Activated CD8-positive, alpha-beta memory T cell treated with anti-CD3 and anti-CD28 coated beads for 48 hours (primary cell): ENCODE measurements at regions not wholly inside any gene's neighbourhood (a gene's known extent, or its start where the extent isn't known, plus 50 kb on each side); places are given as distances from the start of the nearest gene placed in this dataset.
"Not testable (repeated sequence)": the region's sequence is repeated elsewhere in the genome, so short reads cannot be mapped to it uniquely, and the experiment has no call there.

Source experiments
- DNase-seq, 3 experiments: peaks; one replicate each; pipeline ENCODE4 v3.0.0-alpha.2; 2020; ENCODE audit warnings: low read depth in 2 of 3, low spot score in 2 of 3

- DNase-seq, result not testable (repeated sequence)
These were observed 73.2 kb upstream of the TIAM1 start for GRCh38 chr21:31417214-31417613.

GRCh38 chr21:31416465-31416864 is 72.4 kb upstream of the TIAM1 start:
- DNase-seq, result no peak

GRCh38 chr21:31414263-31415000 is 70.4 kb upstream of the TIAM1 start:
- no peak for DNase-seq

GRCh38 chr21:31413698-31414097 is 69.6 kb upstream of the TIAM1 start:
- DNase-seq, result no peak

- no peak for DNase-seq
These were observed 66.6 kb upstream of the TIAM1 start for GRCh38 chr21:31410499-31411131.

- no peak for DNase-seq
These were observed 65.9 kb upstream of the TIAM1 start for GRCh38 chr21:31409831-31410487.

- no peak for DNase-seq
These were observed 64.4 kb upstream of the TIAM1 start for GRCh38 chr21:31408301-31409088.

- no peak for DNase-seq
These were observed 62.4 kb upstream of the TIAM1 start for GRCh38 chr21:31406510-31406909.

- no peak for DNase-seq
These were observed 61.5 kb upstream of the TIAM1 start for GRCh38 chr21:31405604-31406003.

- DNase-seq, result no peak
These were observed 59.7 kb upstream of the TIAM1 start for GRCh38 chr21:31403596-31404333.

- no peak for DNase-seq
These were observed 55.5 kb upstream of the TIAM1 start for GRCh38 chr21:31399591-31399990.

- DNase-seq, result no peak
These were observed 54.5 kb upstream of the TIAM1 start for GRCh38 chr21:31398574-31398973.

GRCh38 chr21:31397939-31398338 is 53.9 kb upstream of the TIAM1 start:
- no peak for DNase-seq

GRCh38 chr21:31397515-31397926 is 53.5 kb upstream of the TIAM1 start:
- no peak for DNase-seq

GRCh38 chr21:31397030-31397429 is 53.0 kb upstream of the TIAM1 start:
- DNase-seq, result no peak

GRCh38 chr21:31396399-31396798 is 52.3 kb upstream of the TIAM1 start:
- DNase-seq, result no peak

- DNase-seq, result no peak
These were observed 51.7 kb upstream of the TIAM1 start for GRCh38 chr21:31395791-31396190.

GRCh38 chr21:31395268-31395667 is 51.2 kb upstream of the TIAM1 start:
- no peak for DNase-seq

GRCh38 chr21:31394309-31394708 is 50.2 kb upstream of the TIAM1 start:
- DNase-seq, result no peak
